Stimulated activated CD8-positive, alpha-beta memory T cell treated with anti-CD3 and anti-CD28 coated beads, Interleukin-15, amount 100 ng/mL, for 48 hours (primary cell): ENCODE measurements at regions not wholly inside any gene's neighbourhood (a gene's known extent, or its start where the extent isn't known, plus 50 kb on each side); places are given as distances from the start of the nearest gene placed in this dataset.

Source experiments
- DNase-seq, 2 donors: peaks; one replicate each; pipeline ENCODE4 v3.0.0-alpha.2; 2020; ENCODE audit warnings: low read depth in 2 of 2

- no peak for DNase-seq
These were observed 85.6 kb downstream of the MARCHF4 start for GRCh38 chr2:216286616-216287231.

GRCh38 chr2:216285701-216286100 is 86.6 kb downstream of the MARCHF4 start:
- no peak for DNase-seq

DNA sequence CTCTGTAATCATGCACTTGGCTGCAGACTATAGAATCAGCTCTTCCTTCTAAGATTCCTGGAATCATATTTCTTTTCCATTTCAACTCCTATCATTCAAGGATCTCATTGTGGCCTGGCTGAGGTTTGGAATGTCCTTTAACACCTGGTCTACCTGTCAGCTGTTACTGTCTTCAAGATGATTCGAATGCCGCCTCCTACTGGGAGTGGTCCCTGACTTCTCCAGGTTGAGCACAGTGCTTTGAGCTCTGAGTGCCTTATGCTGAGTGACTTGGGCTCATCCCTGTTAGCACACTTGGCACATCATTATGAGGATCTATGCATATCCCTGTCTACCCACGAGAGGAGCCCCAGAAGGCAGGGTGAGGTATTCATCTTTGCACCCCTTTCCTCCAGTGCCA is 87.6 kb downstream of the MARCHF4 start:
- DNase-seq, result no peak

- peak; percentile 4 to 14 for DNase-seq
These were observed 89.0 kb downstream of the MARCHF4 start for GRCh38 chr2:216283038-216283900.

DNA sequence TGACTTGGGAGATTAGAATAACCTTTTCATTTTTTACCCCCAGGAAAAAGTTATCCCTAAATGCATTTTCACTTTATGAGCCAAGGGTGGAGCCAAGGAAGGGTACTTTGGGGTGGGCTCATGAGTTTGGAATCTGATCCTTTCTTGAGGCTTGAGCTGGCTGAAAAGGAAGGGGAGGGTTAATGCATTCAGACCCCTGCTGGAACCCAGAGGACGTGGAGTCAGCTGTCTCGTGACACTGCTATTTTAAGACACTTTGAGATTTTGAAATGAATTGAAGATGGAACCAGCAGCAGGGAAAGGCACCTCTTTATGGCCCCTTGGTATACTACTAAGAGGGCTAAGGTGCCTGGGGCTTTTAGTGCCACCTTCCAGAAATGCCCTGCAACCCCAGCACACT is 90.4 kb downstream of the MARCHF4 start:
- DNase-seq, result no peak

- DNase-seq, result no peak
These were observed 91.0 kb downstream of the MARCHF4 start for GRCh38 chr2:216281316-216281715.

GRCh38 chr2:216279459-216279858 is 92.8 kb downstream of the MARCHF4 start:
- no peak for DNase-seq

DNA sequence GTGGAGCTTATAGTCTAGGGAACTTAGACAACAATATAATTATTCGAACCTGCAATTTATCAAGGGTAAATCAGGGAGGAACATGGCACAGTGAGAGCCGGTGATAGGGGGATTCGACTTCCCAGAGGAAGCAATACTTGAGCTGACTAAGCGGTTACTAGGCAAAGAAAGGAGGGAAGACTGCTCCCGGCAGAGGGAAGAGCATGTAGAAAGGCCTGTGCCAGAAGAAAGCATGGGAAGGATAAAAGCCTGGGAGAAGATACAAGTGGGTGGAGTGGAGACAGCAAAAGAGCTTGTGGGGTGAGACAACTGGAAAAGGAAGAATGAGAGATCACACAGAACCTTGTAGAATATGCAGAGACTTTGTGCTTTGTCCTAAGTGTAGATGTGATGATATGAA is 93.3 kb downstream of the MARCHF4 start:
- DNase-seq, result no peak

DNA sequence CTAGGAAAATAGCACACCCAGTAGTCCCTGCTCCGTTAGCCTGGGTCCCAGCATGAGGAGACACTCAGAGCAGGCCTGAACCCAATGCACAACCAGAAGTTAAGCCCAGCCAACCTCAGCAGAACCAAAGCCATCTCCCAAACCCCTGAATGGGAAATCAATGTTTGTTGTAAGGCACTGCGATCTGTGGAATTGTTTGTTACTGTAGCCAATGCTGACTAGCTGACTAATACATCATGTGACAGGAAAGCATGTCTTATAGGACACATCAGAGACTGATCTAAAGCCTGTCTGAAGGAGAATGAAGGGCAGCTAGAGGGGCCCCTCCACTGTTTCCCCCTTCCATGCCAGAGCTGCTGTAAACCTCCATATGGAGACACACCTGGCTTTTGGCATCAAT is 96.4 kb downstream of the MARCHF4 start:
- no peak for DNase-seq

- no peak for DNase-seq
These were observed 98.0 kb downstream of the MARCHF4 start for GRCh38 chr2:216274194-216274840.

GRCh38 chr2:216261042-216261537 is 111.2 kb downstream of the MARCHF4 start:
- DNase-seq, result no peak

GRCh38 chr2:216260629-216261028 is 111.7 kb downstream of the MARCHF4 start:
- DNase-seq, result no peak

GRCh38 chr2:216259081-216259480 is 113.2 kb downstream of the MARCHF4 start:
- DNase-seq, result no peak

- no peak for DNase-seq
These were observed 115.2 kb downstream of the MARCHF4 start for GRCh38 chr2:216257089-216257488.
